ENCODE measurements at regions not wholly inside any gene's neighbourhood (a gene's known extent, or its start where the extent isn't known, plus 50 kb on each side); places are given as distances from the start of the nearest gene placed in this dataset.
"Not testable (repeated sequence)": the region's sequence is repeated elsewhere in the genome, so short reads cannot be mapped to it uniquely, and the experiment has no call there.

GRCh38 chr13:46463719-46464118 is 76.7 kb upstream of the RUBCNL start:
- no peak overlapping the region for H3K9ac ChIP-seq (ENCODE audit: low read depth, low read length)
- no peaks in the 10 kb centered on the region for H3K27me3 ChIP-seq (ENCODE audit: insufficient read depth, low read length, poor library complexity)
- no peak overlapping the region for H2AFZ ChIP-seq (ENCODE audit: low read depth, low read length)
- no peaks in the 10 kb centered on the region for H3K79me2 ChIP-seq (ENCODE audit: insufficient read depth, low read length)
- H3K9me3 ChIP-seq (ENCODE audit: insufficient read depth, low read length, severe bottlenecking), result no peaks in the 10 kb centered on the region
- no peak for ATAC-seq (ENCODE audit: insufficient read depth, low read depth)
- TF ChIP-seq EZH2 (IDR thresholded peaks at IDR 0.05; ENCODE audit: borderline replicate concordance, low read depth, low read length, severe bottlenecking) (no peak), CTCF (IDR thresholded peaks at IDR 0.05; ENCODE audit: borderline replicate concordance, extremely low read depth, low read length, poor library complexity, severe bottlenecking) (no peak)
- H3K27ac ChIP-seq (ENCODE audit: low read length), result no peak overlapping the region
- H3K36me3 ChIP-seq (ENCODE audit: insufficient read depth, low read length), result no peaks in the 10 kb centered on the region
- no peak for DNase-seq
- no peak overlapping the region for H3K4me2 ChIP-seq (ENCODE audit: insufficient read depth, low read length)
- H3K4me3 ChIP-seq (ENCODE audit: low read depth in 1 of 2, low read length in 2 of 2), result no peak overlapping the region
- no peaks in the 10 kb centered on the region for H4K20me1 ChIP-seq (ENCODE audit: insufficient read depth, low read length)
- no peaks in the 10 kb centered on the region for H3K4me1 ChIP-seq (ENCODE audit: insufficient read depth, low read length)

GRCh38 chr13:46460223-46460622 is 73.2 kb upstream of the RUBCNL start:
- H4K20me1 ChIP-seq (ENCODE audit: insufficient read depth, low read length); H3K36me3 ChIP-seq (ENCODE audit: insufficient read depth, low read length); H3K27me3 ChIP-seq (ENCODE audit: insufficient read depth, low read length, poor library complexity); ATAC-seq (ENCODE audit: insufficient read depth, low read depth); DNase-seq; H3K4me3 ChIP-seq (ENCODE audit: low read depth in 1 of 2, low read length in 2 of 2); H3K9me3 ChIP-seq (ENCODE audit: insufficient read depth, low read length, severe bottlenecking); H3K9ac ChIP-seq (ENCODE audit: low read depth, low read length); H3K79me2 ChIP-seq (ENCODE audit: insufficient read depth, low read length); H3K4me1 ChIP-seq (ENCODE audit: insufficient read depth, low read length); H2AFZ ChIP-seq (ENCODE audit: low read depth, low read length); H3K4me2 ChIP-seq (ENCODE audit: insufficient read depth, low read length); H3K27ac ChIP-seq (ENCODE audit: low read length): not testable (repeated sequence)

- H3K9ac ChIP-seq (ENCODE audit: low read depth, low read length); H3K36me3 ChIP-seq (ENCODE audit: insufficient read depth, low read length); H3K27me3 ChIP-seq (ENCODE audit: insufficient read depth, low read length, poor library complexity); DNase-seq; H3K4me1 ChIP-seq (ENCODE audit: insufficient read depth, low read length); H3K4me2 ChIP-seq (ENCODE audit: insufficient read depth, low read length); H2AFZ ChIP-seq (ENCODE audit: low read depth, low read length); H3K4me3 ChIP-seq (ENCODE audit: low read depth in 1 of 2, low read length in 2 of 2); H3K79me2 ChIP-seq (ENCODE audit: insufficient read depth, low read length); H3K9me3 ChIP-seq (ENCODE audit: insufficient read depth, low read length, severe bottlenecking); ATAC-seq (ENCODE audit: insufficient read depth, low read depth); H3K27ac ChIP-seq (ENCODE audit: low read length); H4K20me1 ChIP-seq (ENCODE audit: insufficient read depth, low read length): not testable (repeated sequence)
These were observed 70.2 kb upstream of the RUBCNL start for GRCh38 chr13:46457255-46457654.

GRCh38 chr13:46455924-46456323 is 68.9 kb upstream of the RUBCNL start:
- not testable (repeated sequence) for H3K4me2 ChIP-seq (ENCODE audit: insufficient read depth, low read length); H4K20me1 ChIP-seq (ENCODE audit: insufficient read depth, low read length); H3K79me2 ChIP-seq (ENCODE audit: insufficient read depth, low read length); H3K27me3 ChIP-seq (ENCODE audit: insufficient read depth, low read length, poor library complexity); H3K36me3 ChIP-seq (ENCODE audit: insufficient read depth, low read length); H3K9me3 ChIP-seq (ENCODE audit: insufficient read depth, low read length, severe bottlenecking); H2AFZ ChIP-seq (ENCODE audit: low read depth, low read length); H3K9ac ChIP-seq (ENCODE audit: low read depth, low read length); H3K4me3 ChIP-seq (ENCODE audit: low read depth in 1 of 2, low read length in 2 of 2); H3K4me1 ChIP-seq (ENCODE audit: insufficient read depth, low read length); H3K27ac ChIP-seq (ENCODE audit: low read length)
- peak; percentile 93 for ATAC-seq (ENCODE audit: insufficient read depth, low read depth)
- peak; percentile 40 for DNase-seq
- peak; percentile 47 for TF ChIP-seq CTCF (IDR thresholded peaks at IDR 0.05; ENCODE audit: borderline replicate concordance, extremely low read depth, low read length, poor library complexity, severe bottlenecking)

DNA sequence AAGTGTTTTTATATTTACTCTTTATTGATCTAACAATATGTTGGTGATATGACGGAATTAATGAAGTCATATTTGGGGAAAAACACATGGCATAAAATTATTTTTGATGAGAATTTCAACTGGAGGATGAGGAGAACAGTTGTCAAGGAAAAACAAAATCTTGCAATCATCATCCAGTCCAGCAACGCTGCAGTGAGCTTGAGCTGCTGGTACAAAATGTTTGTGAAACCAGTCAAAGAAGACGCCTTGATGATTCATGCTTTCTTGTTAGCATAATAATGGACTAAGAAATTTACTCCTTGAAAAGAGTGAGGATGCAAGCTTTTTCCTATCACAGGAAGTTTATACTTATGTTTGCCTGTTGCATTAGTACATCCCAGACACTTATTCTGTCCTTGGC is 64.1 kb upstream of the RUBCNL start:
- not testable (repeated sequence) for H3K4me3 ChIP-seq (ENCODE audit: low read depth in 1 of 2, low read length in 2 of 2); H3K27ac ChIP-seq (ENCODE audit: low read length); H3K9me3 ChIP-seq (ENCODE audit: insufficient read depth, low read length, severe bottlenecking); DNase-seq; ATAC-seq (ENCODE audit: insufficient read depth, low read depth); H3K9ac ChIP-seq (ENCODE audit: low read depth, low read length); H3K4me1 ChIP-seq (ENCODE audit: insufficient read depth, low read length); H4K20me1 ChIP-seq (ENCODE audit: insufficient read depth, low read length); H3K4me2 ChIP-seq (ENCODE audit: insufficient read depth, low read length); H2AFZ ChIP-seq (ENCODE audit: low read depth, low read length); H3K79me2 ChIP-seq (ENCODE audit: insufficient read depth, low read length); H3K27me3 ChIP-seq (ENCODE audit: insufficient read depth, low read length, poor library complexity); H3K36me3 ChIP-seq (ENCODE audit: insufficient read depth, low read length)

DNA sequence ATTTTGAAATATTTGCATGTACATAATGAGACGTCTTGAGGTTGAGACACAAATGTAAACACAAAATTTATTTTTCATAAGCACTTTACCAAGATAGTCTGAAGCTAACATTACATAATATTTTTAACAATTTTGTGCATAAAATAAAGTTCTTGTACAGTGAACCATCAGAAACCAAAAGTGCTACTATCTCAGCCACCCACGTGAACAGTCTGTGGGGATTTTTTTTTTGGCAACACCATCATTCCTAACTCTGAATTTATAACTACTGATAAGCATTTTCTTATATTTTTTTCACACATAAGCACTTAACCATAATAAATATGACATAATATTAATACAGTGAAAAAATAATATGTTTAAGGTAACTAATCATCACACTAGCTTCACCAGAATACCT is 62.9 kb upstream of the RUBCNL start:
- not testable (repeated sequence) for H3K27ac ChIP-seq (ENCODE audit: low read length); H2AFZ ChIP-seq (ENCODE audit: low read depth, low read length); H4K20me1 ChIP-seq (ENCODE audit: insufficient read depth, low read length); H3K4me3 ChIP-seq (ENCODE audit: low read depth in 1 of 2, low read length in 2 of 2); H3K9me3 ChIP-seq (ENCODE audit: insufficient read depth, low read length, severe bottlenecking); H3K9ac ChIP-seq (ENCODE audit: low read depth, low read length); ATAC-seq (ENCODE audit: insufficient read depth, low read depth); H3K4me2 ChIP-seq (ENCODE audit: insufficient read depth, low read length); H3K4me1 ChIP-seq (ENCODE audit: insufficient read depth, low read length); H3K27me3 ChIP-seq (ENCODE audit: insufficient read depth, low read length, poor library complexity); DNase-seq; H3K79me2 ChIP-seq (ENCODE audit: insufficient read depth, low read length); H3K36me3 ChIP-seq (ENCODE audit: insufficient read depth, low read length)

GRCh38 chr13:46448148-46448547 is 61.1 kb upstream of the RUBCNL start:
- not testable (repeated sequence) for H3K4me2 ChIP-seq (ENCODE audit: insufficient read depth, low read length); H3K27me3 ChIP-seq (ENCODE audit: insufficient read depth, low read length, poor library complexity); H3K4me1 ChIP-seq (ENCODE audit: insufficient read depth, low read length); H3K4me3 ChIP-seq (ENCODE audit: low read depth in 1 of 2, low read length in 2 of 2); H3K36me3 ChIP-seq (ENCODE audit: insufficient read depth, low read length); H3K27ac ChIP-seq (ENCODE audit: low read length); H3K9me3 ChIP-seq (ENCODE audit: insufficient read depth, low read length, severe bottlenecking); H3K79me2 ChIP-seq (ENCODE audit: insufficient read depth, low read length); H4K20me1 ChIP-seq (ENCODE audit: insufficient read depth, low read length); DNase-seq; H2AFZ ChIP-seq (ENCODE audit: low read depth, low read length); H3K9ac ChIP-seq (ENCODE audit: low read depth, low read length); ATAC-seq (ENCODE audit: insufficient read depth, low read depth)

Measured in DND-41 (cell line).